ENCODE measurements at regions not wholly inside any gene's neighbourhood (a gene's known extent, or its start where the extent isn't known, plus 50 kb on each side); places are given as distances from the start of the nearest gene placed in this dataset.

GRCh38 chr15:95620934-95621579 is 709.4 kb upstream of the NR2F2 start:
- TF ChIP-seq, protein P1, sequence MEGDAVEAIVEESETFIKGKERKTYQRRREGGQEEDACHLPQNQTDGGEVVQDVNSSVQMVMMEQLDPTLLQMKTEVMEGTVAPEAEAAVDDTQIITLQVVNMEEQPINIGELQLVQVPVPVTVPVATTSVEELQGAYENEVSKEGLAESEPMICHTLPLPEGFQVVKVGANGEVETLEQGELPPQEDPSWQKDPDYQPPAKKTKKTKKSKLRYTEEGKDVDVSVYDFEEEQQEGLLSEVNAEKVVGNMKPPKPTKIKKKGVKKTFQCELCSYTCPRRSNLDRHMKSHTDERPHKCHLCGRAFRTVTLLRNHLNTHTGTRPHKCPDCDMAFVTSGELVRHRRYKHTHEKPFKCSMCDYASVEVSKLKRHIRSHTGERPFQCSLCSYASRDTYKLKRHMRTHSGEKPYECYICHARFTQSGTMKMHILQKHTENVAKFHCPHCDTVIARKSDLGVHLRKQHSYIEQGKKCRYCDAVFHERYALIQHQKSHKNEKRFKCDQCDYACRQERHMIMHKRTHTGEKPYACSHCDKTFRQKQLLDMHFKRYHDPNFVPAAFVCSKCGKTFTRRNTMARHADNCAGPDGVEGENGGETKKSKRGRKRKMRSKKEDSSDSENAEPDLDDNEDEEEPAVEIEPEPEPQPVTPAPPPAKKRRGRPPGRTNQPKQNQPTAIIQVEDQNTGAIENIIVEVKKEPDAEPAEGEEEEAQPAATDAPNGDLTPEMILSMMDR (conservative IDR thresholded peaks at IDR 0.05; ENCODE audit: low read depth, low read length): no peak
- DNase-seq (ENCODE audit: low read depth): no peak
- no peak overlapping the region for H3K4me3 ChIP-seq (ENCODE audit: low read length)

GRCh38 chr15:95622843-95623242 is 707.7 kb upstream of the NR2F2 start:
- TF ChIP-seq, protein P1 (conservative IDR thresholded peaks at IDR 0.05; ENCODE audit: low read depth, low read length): no peak
- no peak for DNase-seq (ENCODE audit: low read depth)
- no peak overlapping the region for H3K4me3 ChIP-seq (ENCODE audit: low read length)

- H3K4me3 ChIP-seq (ENCODE audit: low read length): no peak overlapping the region
- TF ChIP-seq, protein P1 (conservative IDR thresholded peaks at IDR 0.05; ENCODE audit: low read depth, low read length): no peak
- DNase-seq (ENCODE audit: low read depth): no peak
Measured at GRCh38 chr15:95624100-95624499, 706.4 kb upstream of the NR2F2 start.

DNA sequence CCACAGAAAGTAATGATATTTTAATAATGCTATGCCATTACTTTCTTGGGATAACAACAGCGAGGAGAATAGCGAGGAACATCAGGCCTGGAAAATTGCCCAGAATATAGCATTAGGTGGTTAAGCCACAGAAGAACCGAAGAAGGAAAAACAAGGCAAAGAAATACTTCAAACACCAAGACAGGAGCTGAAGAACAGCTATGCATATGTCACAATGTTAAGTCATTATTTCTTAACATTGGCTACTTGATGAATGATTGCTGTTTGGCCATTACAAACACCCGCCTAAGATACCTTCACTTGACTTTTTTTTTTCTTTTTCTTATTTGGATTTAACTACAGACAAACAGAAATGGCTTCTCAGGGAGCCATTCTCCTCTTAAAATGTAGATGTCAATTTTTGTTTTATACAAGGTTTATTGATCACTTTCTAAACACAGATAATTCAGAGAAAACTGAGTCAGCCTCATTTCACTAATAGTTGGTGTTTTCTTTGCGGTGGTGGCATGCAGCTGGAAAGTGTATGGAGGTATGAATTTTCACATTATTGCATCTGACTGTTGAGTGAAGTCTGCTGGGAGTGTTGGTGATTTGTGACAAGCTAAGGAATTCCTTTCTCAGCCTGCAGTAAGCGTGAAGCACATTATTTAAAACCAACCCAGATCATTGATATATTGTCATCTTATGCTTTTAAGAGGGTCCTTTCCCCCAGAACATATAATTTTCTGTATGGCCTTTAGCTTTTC is 705.7 kb upstream of the NR2F2 start:
- no peak for DNase-seq (ENCODE audit: low read depth)
- no peak overlapping the region for H3K4me3 ChIP-seq (ENCODE audit: low read length)
- TF ChIP-seq, protein P1 (conservative IDR thresholded peaks at IDR 0.05; ENCODE audit: low read depth, low read length): no peak

GRCh38 chr15:95626501-95627361 is 703.8 kb upstream of the NR2F2 start:
- TF ChIP-seq, protein P1 (conservative IDR thresholded peaks at IDR 0.05; ENCODE audit: low read depth, low read length): no peak
- no peak for DNase-seq (ENCODE audit: low read depth)
- no peak overlapping the region for H3K4me3 ChIP-seq (ENCODE audit: low read length)

- H3K4me3 ChIP-seq (ENCODE audit: low read length): no peak overlapping the region
- no peak for DNase-seq (ENCODE audit: low read depth)
- TF ChIP-seq, protein P1 (conservative IDR thresholded peaks at IDR 0.05; ENCODE audit: low read depth, low read length): no peak
Measured at GRCh38 chr15:95629503-95630168, 700.9 kb upstream of the NR2F2 start.
